Activated CD8-positive, alpha-beta memory T cell treated with anti-CD3 and anti-CD28 coated beads, Interleukin-2, amount 50 U/mL, for 24 hours (primary cell): ENCODE measurements at regions not wholly inside any gene's neighbourhood (a gene's known extent, or its start where the extent isn't known, plus 50 kb on each side); places are given as distances from the start of the nearest gene placed in this dataset.
"Not testable (repeated sequence)": the region's sequence is repeated elsewhere in the genome, so short reads cannot be mapped to it uniquely, and the experiment has no call there.

ENCODE experiments used
- DNase-seq: peaks from one replicate; pipeline ENCODE4 v3.0.0-alpha.2; 2020; ENCODE audit errors: extremely low read depth

DNA sequence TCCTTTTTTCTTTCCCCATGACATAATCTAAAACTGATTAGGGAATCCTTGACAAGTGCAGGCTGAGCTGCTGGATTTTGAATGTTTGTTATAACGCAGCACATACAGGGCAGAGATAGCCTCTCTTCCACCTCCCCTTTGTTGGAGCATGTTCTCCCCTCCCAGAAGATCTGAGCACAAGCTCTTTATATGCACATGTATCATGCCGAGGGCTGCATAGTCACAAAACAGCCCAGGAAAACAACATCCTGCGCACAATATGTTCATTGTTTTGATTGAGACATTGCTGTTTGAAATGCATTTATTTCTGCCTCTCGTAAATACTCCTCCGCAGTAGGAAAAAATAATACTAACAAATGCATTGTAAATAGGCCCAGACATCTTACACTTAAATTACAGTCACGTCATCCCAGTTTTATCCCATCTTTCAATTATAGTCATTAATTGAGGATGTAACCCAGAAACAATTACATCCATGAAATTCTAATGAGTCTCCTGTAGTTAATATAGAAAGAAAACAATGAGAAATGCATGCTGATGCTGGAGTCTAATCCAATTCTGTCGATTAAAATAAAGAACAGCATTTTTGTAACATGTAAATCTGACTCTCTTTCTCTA is 401.8 kb downstream of the BTG1 start:
- no peak for DNase-seq

DNA sequence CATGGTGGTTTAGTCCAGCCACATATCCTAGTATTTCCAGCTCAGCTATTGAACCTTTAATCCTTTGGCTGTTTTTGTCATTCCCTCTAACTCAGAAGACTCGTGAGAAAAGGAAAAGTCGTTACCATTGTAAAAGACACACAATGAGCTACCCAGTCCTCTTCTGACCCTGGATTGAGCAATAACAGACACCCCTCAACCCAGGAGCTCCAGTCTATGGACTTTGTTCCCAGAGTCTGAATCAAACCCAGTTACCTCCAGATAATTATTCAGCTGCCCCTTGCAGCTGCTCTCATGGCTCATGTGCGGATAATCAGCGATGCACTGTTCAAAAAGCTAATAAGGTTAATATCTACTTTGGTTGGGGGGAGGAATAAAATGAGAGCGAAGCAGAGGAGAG is 402.4 kb downstream of the BTG1 start:
- no peak for DNase-seq

DNA sequence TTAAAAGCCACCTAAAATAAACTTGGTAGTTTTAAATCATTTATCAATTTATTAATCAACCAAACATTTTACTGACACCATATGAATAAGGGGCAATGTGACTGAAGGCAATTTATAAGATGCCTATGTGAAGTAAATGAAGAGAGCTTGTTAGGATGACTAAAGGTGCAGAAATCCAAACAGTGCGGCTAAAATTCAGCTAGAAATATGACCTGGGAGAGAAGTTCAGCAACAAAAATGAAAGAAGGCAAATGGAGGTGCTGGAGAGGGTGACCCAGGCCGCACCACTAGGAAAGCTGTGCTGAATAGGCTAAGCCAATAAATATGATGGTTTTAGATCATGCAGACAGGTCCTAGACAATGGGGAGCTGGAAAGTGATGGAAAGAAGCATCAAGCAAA is 403.7 kb downstream of the BTG1 start:
- no peak for DNase-seq

DNA sequence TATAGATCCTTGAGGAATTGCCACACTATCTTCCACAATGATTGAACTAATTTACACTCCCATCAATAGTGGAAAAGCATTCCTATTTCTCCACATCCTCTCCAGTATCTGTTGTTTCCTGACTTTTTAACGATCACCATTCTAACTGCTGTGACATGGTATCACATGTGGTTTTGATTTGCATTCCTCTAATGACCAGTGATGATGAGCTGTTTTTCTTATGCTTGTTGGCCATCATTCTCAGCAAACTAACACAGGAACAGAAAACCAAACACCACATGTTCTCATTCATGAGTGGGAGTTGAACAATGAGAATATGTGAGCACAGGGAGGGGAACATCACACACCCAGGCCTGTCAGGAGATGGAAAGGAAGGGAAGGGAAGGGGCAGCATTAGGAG is 411.8 kb downstream of the BTG1 start:
- not testable (repeated sequence) for DNase-seq

DNA sequence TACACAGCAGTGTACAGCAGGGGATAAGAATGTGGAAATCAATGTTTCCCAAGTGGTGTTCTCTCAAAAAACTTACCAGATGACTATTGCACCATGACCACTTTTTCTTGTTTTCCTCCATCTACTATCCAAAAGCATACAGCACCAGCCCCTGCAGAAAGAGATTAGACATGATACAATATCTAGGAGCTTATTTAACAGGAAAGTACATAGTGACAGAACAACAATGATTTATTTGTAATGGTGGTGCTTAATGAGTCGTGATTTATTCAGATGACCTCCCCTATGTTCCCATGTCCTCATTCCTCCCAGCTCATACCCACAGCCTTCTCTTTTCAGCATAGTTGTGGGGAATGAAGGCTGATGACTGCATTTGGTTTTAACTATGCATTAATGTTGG is 413.6 kb downstream of the BTG1 start:
- DNase-seq: no peak

DNA sequence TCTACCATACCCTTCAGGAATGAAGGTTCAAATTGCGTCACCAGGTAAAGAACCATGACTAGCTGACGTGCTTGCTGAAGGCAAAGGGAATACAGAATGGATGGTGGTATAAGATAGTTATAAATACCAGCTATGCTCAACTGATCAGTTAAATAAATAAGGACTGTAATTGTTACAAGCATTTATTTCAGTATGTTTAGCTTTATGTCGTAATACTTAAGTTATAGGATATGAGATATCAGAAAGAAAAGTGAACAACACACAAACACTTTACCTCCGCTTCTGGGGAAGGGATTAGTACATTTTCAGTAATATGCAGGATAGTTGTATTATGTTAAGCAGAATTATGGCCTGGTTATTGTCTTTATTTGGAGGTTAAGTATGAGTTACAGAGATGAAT is 416.1 kb downstream of the BTG1 start:
- DNase-seq: no peak

DNA sequence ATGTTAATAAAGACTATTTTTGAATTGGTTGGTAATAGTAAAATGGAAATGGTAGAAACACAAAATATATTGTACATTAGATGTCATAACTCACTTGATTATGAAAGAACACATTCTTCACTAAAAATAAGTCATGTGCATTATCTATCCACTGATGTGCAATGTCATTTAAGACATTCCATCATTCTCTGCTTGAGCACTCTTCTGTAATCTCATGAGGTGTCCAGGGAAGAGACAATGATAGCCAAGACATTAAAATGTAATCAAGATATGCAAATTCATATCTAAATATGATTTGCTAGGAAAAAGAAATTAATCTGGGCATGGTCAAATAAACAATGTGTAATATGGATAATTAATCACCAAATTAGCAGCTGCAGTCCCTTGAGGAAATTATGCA is 422.5 kb downstream of the BTG1 start:
- DNase-seq: no peak

DNA sequence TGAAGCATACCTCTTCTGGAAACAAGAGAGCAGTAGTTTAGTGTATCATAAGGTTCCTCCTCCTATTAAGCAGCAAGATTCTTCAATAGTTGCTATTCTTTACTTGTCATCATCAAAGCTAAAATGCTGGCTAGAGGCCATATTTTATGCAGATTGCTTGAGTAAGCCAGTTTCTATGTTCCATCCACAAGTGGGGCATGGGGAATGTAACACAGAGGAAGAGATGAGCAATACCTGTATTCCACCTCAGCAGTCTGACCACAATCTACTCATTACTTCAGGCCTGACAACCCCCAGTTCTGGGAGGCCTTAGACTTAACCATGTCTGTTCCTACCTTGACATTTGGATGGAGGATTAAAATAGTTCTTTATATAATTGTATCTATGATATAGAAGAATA is 423.6 kb downstream of the BTG1 start:
- DNase-seq: no peak

DNA sequence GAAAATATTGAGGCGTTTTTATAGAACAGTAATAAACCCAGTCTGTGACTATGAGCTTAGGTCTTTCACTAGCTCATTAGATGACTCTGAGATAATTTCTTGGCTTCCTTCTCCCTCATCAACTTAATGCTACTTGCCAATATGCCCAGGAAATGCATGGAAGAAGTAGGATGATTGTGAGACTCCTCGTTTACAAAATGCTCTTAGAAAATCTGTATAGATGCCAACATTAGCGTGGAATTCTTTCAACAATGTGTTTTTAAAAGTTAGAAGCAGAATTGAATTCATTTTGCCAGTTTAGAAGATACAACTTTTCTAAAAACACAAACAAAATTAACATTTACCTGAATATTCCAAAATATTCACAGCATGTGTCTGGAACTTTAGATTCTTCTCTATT is 424.6 kb downstream of the BTG1 start:
- DNase-seq: no peak

DNA sequence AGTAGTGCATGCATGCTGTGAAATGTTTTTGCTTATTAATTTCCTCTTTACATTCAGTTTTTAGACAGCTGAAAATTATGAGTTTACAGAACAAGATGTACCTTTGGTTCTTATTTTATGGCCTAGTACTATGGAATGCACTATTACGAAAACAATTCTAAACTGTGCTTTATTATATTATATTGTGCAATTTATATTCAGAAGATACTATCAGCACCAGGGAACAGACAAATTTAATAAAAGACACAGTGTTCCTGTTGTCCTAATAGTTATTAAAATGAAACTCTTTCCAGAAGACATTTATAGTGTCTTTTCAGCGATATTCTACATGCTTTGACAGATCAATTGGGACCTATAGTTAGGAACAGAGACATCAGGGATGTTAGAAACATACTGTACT is 427.3 kb downstream of the BTG1 start:
- no peak for DNase-seq

DNA sequence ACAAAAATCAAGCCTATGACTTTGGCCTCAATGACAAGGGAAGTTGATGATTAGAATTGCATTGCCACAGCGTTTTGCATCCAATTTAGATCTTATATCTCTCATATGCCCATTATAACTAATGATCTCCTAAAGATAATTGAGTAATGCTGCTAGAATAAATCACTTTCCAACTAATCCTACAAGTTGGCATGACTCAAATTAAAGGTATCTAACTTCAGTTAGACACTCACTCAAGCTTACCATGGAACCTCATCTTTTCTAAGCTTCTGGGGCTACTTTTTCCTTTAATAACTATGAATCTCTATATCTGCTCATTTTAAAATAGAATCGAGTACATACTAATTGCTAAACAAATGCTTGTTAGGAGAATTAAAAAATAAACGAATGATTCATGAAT is 427.8 kb downstream of the BTG1 start:
- DNase-seq: no peak

DNA sequence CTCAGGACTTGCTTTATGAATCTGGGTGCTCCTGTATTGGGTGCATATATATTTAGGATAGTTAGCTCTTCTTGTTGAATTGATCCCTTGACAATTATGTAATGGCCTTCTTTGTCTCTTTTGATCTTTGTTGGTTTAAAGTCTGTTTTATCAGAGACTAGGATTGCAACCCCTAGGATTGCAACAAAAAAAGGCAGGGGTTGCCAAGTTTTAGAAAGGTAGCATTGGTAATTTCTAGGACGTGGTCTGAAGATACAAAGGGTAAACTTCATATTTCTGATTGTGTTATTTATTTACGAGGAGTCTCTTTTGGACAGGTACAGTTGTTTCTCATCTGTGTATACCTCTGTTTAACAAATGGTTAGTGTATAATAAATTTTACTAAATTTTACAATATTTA is 433.7 kb downstream of the BTG1 start:
- not testable (repeated sequence) for DNase-seq

DNA sequence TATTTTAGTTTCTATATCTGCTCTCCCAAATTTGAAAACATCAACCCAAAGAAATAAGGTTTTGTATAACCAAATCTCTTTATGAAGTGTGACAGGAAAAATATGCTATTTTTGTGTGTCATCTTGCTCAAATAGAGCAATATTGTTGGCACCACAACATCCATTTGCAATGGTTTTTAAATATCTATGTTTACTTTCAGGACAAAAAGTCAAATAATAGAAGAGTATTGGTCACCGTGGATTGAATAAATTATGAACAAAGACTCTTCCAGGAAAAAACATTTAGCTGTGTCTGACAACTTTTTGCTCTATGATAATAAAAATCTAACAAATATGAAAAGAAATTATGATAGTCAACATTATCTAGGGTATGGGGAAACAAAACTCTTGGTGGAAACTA is 439.2 kb downstream of the BTG1 start:
- DNase-seq: no peak

DNA sequence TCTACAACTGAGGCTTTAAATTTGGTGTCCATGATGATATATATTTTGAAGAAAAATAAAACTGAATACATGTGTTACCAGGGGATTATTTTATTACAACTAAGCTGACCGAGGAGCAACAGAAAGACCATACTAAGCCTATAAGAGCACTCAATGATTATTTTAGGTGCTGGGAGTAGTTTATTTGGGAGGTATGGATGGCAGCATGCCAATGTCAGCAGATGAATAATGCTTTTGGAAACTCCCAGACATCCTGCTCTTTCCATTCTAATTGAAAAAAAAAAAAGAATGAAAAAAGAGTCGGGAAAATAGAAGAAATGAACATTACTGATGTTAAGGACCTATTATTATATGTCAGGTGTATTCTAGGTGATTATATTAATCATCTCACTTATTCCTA is 441.2 kb downstream of the BTG1 start:
- DNase-seq: no peak

DNA sequence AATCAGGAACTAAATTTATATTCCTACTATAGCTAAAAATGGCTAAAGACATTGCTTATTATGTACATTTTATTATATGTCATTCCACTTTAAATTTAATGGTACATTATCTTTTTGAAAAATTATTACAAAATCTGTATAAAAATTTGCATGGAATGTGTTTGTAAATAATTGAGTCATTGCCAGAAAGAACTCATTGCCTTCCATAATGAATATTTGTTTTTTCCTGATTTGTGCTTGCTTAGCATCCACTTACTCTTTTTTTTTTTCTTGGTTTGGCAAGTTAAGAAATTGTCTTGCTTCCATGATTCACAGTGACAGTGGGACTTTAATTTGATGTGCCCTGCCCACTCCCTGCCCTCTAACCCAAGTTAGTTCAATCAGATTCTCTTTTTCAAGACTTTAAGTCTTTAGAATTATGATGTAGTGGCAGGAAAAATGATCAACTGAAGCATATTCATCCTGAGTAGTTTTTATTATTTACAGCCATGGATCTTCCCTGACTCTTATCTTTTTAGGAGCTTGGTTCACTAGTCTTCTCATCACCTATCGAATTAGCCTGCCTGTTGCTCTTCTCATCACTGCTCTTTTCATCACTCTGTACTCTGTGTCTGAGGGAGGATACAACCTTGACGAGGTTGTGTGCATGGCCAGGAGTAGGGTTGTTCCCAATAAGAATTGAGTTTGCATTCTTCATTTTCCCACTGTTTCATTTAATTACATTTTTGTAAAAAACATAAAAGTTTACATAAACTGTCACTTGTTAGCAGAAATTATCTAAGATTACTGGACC is 442.0 kb downstream of the BTG1 start:
- DNase-seq: no peak

DNA sequence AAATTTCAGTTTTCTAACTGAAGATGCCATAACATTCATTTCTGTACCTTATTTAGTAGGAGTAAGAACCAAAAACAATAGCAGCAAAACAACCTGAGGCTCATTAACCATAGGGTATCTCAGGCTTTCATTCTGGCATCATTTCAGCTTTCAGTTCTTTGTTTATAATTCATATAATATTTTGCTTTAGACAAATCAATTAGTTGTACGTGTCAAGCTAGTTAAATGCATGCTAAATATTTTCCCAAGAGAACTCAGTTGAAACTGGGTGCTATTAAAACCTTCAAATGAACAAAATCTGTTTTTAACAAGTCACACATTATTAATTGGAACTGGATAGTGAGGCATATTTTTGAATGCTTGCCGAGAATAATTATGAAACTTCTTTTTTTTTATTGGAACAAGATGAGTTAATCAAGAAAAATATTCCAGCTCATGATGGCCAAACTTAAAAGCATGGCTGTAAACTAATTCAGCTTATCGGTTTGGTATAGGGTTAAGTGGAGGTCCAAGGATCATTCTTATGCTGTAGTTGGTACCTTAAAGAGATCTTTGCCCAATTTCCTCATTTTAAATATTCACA is 442.7 kb downstream of the BTG1 start:
- no peak for DNase-seq

DNA sequence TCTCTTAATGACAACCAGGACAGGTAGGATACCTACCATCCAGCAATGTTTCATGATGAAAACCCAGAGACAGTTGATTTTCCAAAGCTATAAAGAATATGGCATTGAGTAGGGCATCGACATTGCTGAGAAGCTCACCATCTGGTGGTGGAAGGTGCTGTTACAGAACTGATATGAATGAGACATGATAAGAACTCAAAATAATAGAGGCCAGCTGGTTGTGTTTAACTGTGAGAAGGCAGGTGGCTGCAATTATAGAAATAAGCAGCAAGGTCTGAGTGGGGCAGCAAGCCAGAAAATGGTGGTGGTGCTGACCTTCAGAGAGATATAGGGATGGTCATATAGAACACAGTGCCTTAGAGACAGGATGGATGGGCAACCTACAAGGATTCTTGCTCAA is 449.7 kb downstream of the BTG1 start:
- no peak for DNase-seq

DNA sequence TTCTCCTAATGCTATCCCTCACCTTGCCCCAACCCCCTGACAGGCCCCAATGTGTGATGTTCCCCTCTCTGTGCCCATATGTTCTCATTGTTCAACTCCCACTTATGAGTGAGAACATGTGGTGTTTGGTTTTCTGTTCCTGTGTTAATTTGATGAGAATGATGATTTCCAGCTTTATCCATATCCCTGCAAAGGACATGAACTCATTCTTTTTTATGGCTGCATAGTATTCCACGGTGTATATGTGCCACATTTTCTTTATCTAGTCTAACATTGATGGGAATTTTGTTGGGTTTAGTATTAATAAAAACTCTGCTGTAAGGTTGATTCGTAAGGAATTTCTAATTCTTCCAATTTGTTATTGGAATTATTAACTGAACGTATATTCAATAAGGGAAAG is 450.2 kb downstream of the BTG1 start:
- not testable (repeated sequence) for DNase-seq

DNA sequence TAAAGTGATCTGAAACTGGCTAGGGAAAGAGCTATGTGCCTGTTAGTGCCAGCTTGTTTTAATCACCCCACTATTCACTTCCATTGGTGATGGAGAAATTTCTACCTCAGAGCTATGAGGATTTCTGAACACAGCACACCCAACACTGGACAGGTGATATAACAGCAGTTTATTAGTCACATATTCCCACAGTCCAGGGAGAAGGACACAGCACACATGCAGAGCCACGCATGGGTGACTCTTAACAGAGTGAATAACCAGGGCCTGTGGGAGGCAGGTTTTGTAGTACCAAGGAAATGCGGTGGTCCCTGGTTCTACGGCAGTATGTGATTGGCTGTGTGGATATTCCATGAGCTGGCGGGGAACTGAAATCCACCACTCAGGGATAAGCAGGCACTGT is 455.1 kb downstream of the BTG1 start:
- no peak for DNase-seq

DNA sequence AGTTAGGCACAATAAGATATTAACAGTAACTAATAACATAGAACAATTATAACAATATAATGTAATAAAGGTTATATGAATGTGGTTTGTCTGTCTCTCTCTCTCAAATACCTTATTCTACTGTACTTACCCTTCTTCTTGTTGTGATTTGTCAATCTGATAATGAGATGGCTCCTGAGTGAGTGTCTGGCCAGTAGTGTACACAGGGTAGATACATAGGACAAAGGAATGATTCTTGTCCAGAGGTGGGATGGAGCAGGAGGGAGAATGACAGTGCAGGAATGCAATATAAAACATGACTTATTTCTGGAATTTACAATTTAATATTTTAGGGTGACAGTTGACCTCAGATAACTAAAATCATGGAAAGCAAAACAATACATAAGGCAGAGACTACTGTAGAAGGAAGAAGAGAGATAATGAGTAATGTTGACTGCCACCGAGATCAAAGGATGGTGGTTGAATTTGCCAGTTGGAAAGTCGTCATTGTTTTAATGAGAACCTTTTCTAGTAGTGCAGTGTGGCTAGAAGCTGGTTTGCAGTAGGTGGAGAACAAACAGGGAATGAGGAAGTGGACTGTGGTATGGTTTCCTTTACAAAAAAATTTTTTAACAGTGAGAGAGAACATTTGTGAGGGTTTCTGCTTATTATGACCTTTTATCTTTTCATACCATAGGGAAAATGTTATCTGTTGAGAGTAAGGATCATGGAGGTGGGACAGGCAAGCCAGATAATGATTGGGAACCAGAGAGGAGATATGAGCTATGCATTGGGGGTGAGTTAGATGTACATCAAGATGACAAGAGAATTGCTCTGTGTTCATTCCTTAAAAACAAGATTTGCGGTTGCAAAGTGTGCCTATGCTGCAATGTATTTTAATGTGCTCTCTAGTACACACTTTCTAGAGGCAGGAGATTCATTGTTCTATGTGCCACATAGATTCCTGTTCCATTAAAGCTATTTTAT is 458.3 kb downstream of the BTG1 start:
- no peak for DNase-seq

DNA sequence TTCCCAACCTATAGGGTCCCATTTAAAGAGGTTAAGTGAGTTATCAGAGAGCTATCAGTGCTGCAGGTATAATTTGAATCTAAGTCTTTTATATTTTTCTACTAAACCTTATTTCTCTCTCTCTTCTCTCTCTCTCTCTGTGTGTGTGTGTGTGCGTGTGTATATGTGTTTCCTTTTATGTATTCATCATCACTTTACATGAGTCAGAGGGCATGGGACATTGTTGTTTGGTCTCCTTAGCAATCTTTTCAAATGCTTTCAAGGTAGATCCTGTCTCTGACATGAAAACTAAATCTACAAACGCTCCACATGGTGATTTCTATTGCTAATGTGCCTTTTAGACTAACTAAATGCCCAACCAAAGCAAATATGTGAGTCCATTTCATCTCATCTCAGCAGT is 459.7 kb downstream of the BTG1 start:
- no peak for DNase-seq

DNA sequence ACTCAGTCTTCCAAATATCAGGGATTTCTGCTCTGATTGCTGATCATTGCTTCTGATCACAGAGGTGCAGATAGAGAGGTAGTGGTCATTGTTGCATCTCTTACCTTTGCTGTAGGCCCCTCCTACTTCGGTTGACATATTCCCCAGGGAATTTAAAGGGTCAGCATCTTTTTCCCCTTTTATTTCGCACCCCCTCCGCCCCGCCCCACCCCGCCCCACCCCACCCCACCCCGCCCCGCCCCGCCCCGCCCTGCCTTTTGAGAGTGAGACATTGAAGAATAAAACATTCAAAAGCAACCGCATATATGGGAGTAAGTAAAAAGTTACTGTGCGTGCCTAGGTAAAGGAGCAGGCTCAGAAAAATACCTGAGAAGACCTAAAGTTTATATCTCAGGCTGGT is 463.9 kb downstream of the BTG1 start:
- DNase-seq: no peak
